HEK293T (cell line): ENCODE measurements at regions not wholly inside any gene's neighbourhood (a gene's known extent, or its start where the extent isn't known, plus 50 kb on each side); places are given as distances from the start of the nearest gene placed in this dataset.
"Not testable (repeated sequence)": the region's sequence is repeated elsewhere in the genome, so short reads cannot be mapped to it uniquely, and the experiment has no call there.

Experiments used
- ELF4 ChIP-seq: fragments of 450-650 bp; IDR thresholded peaks from 2 replicates; pipeline ENCODE4 v1.6.1; 2017; ENCODE audit warnings: antibody characterized with exemption
- L3MBTL2 ChIP-seq: fragments of 450-650 bp; conservative IDR thresholded peaks from 2 replicates; pipeline ENCODE4 v1.6.1; 2016; ENCODE audit warnings: mild to moderate bottlenecking
- SP1 ChIP-seq: fragments of 450-650 bp; IDR thresholded peaks from 2 replicates; pipeline ENCODE4 v1.6.1; 2017

- TF ChIP-seq SP1, ELF4, L3MBTL2: not testable (repeated sequence)
Observed at GRCh38 chr9:65507897-65508296, 167.8 kb upstream of the ZNG1E start.
